Heart left ventricle (tissue), 13 donors: ENCODE measurements at regions not wholly inside any gene's neighbourhood (a gene's known extent, or its start where the extent isn't known, plus 50 kb on each side); places are given as distances from the start of the nearest gene placed in this dataset.

ENCODE experiments used
- CTCF ChIP-seq, 12 donors: fragments of 200-600 bp; sonication (generic) in 4 of 12; IDR thresholded peaks; one replicate each; pipeline versions ENCODE4 v1.5.0 to v1.8.0; 2018 to 2022; ENCODE audit warnings: antibody characterized with exemption in 12 of 12, mild to moderate bottlenecking in 5 of 12
- POLR2A ChIP-seq, 2 donors: fragments of 450-650 bp; IDR thresholded peaks; one replicate each; pipeline ENCODE4 v1.6.1; 2017; ENCODE audit warnings: antibody characterized with exemption in 2 of 2, mild to moderate bottlenecking in 2 of 2, moderate library complexity in 2 of 2
- donor health status: ischemic (EF 13 %, LVEDD 7.1; RV severe dilation, severe dysfunction).
- donor health status: DM: no; HTN: yes; CAD: no.
- donor health status: DM: no; HTN: no; CAD: no.
- donor health status: ischemic (EF 25% LVEDD 6.9; RV normal size, moderate dysfunction).
- donor health status: ischemic (EF 25% LVEDD 5.7; RV mildly dilated, moderate dysfunction).
- donor health status: ischemic (EF 35%, LVEDD 5.7; RV mildly dilated, moderate dysfunction).
- donor health status: nonischemic (EF 11% LVEDD 7.7; RV severe dilation, severe dysfunction).
- donor health status: DM: yes; HTN: yes; CAD: no.
- donor health status: PGD.
- donor health status: ischemic (EF 29% LVEDD 5.4; RV normal size, mild dysfunction).
- donor health status: nonischemic (EF 23%, LVEDD 6.1; RV moderate dilation, normal function).

- TF ChIP-seq POLR2A (IDR thresholded peaks at IDR 0.05) (no peak), CTCF (IDR thresholded peaks at IDR 0.05) (no peak)
Measured at GRCh38 chr12:86543716-86544115, 287.5 kb upstream of the MGAT4C start.
